ENCODE measurements at regions not wholly inside any gene's neighbourhood (a gene's known extent, or its start where the extent isn't known, plus 50 kb on each side); places are given as distances from the start of the nearest gene placed in this dataset.

DNA sequence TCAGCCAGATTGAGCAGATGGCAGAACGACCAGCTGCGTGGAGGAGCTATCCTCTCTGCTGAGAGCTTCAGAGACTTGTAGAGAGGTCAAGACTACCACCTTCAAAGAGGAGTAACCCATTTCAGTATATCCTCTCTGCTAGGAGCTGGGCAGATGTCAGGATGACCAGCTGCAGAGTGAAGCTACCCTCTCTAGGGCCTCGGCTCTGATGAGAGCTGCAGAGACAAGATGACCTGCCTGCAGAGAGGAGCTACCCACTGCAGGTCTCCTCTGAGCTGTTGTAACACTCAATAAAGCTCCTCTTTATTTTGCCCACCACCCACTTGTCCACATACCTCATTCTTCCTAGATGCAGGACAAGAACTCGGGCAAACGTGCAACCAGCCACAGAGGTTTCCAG, 1522.7 kb downstream of the OTOL1 start:
- no peak overlapping the region for H3K4ac ChIP-seq (ENCODE audit: low read depth, low read length)
- H4K5ac ChIP-seq (ENCODE audit: low read length) = no peak overlapping the region
- no peak overlapping the region for H4K8ac ChIP-seq (ENCODE audit: low read depth, low read length)
- no peak overlapping the region for H3K4me3 ChIP-seq (ENCODE audit: low read length)
- no peak overlapping the region for H3K18ac ChIP-seq (ENCODE audit: low read length)
- no peak overlapping the region for H3K56ac ChIP-seq (ENCODE audit: low read length)
- H3K36me3 ChIP-seq (ENCODE audit: control insufficient read depth, insufficient read depth, low read length) = no peaks in the 10 kb centered on the region
- H3K4me1 ChIP-seq (ENCODE audit: control insufficient read depth, low read depth, low read length) = no peaks in the 10 kb centered on the region
- no peak overlapping the region for H2BK5ac ChIP-seq (ENCODE audit: low read length)
- no peak overlapping the region for H3K27ac ChIP-seq (ENCODE audit: low read depth, low read length)
- no peak overlapping the region for H3K4me2 ChIP-seq (ENCODE audit: low read length)
- H3K79me1 ChIP-seq (ENCODE audit: low read length) = no peaks in the 10 kb centered on the region
- DNase-seq = no peak
- H2AK5ac ChIP-seq (ENCODE audit: low read length) = no peak overlapping the region
- H2BK120ac ChIP-seq (ENCODE audit: low read depth, low read length) = no peak overlapping the region
- no peak overlapping the region for H3K23ac ChIP-seq (ENCODE audit: low read length)
- H3K27me3 ChIP-seq (ENCODE audit: insufficient read depth, low read length, poor library complexity) = no peaks in the 10 kb centered on the region
- no peaks in the 10 kb centered on the region for H3K79me2 ChIP-seq (ENCODE audit: control insufficient read depth, insufficient read depth, low read length)
- H3K9ac ChIP-seq (ENCODE audit: low read length) = no peak overlapping the region
- H2BK15ac ChIP-seq (replicated peaks; ENCODE audit: low read depth) = no peak overlapping the region
- WGBS (ENCODE audit: extremely low coverage, insufficient coverage, low lambda C conversion rate) = no CpG with 5 or more reads among the region's 5 CpGs

GRCh38 chr3:163033652-163034051, 1537.0 kb downstream of the OTOL1 start:
- Histone ChIP-seq H3K27me3 (ENCODE audit: insufficient read depth, low read length, poor library complexity) (no peaks in the 10 kb centered on the region), H3K36me3 (ENCODE audit: control insufficient read depth, insufficient read depth, low read length) (no peaks in the 10 kb centered on the region), H2BK120ac (ENCODE audit: low read depth, low read length) (no peak overlapping the region), H3K56ac (ENCODE audit: low read length) (no peak overlapping the region), H3K4me2 (ENCODE audit: low read length) (no peak overlapping the region), H3K4ac (ENCODE audit: low read depth, low read length) (no peak overlapping the region), H2BK5ac (ENCODE audit: low read length) (no peak overlapping the region), H3K79me1 (ENCODE audit: low read length) (no peaks in the 10 kb centered on the region), H3K4me3 (ENCODE audit: low read length) (no peak overlapping the region), H3K9ac (ENCODE audit: low read length) (no peak overlapping the region), H4K5ac (ENCODE audit: low read length) (no peak overlapping the region), H2AK5ac (ENCODE audit: low read length) (no peak overlapping the region), H3K18ac (ENCODE audit: low read length) (no peak overlapping the region), H2BK15ac (replicated peaks; ENCODE audit: low read depth) (no peak overlapping the region), H3K4me1 (ENCODE audit: control insufficient read depth, low read depth, low read length) (no peaks in the 10 kb centered on the region), H3K79me2 (ENCODE audit: control insufficient read depth, insufficient read depth, low read length) (no peaks in the 10 kb centered on the region), H3K23ac (ENCODE audit: low read length) (no peak overlapping the region), H4K8ac (ENCODE audit: low read depth, low read length) (no peak overlapping the region), H3K27ac (ENCODE audit: low read depth, low read length) (no peak overlapping the region)
- no CpG with 5 or more reads among the region's 4 CpGs for WGBS (ENCODE audit: extremely low coverage, insufficient coverage, low lambda C conversion rate)
- no peak for DNase-seq

- H3K79me2 ChIP-seq (ENCODE audit: control insufficient read depth, insufficient read depth, low read length) = no peaks in the 10 kb centered on the region
- no peaks in the 10 kb centered on the region for H3K79me1 ChIP-seq (ENCODE audit: low read length)
- no peaks in the 10 kb centered on the region for H3K4me1 ChIP-seq (ENCODE audit: control insufficient read depth, low read depth, low read length)
- no peak overlapping the region for H3K4me3 ChIP-seq (ENCODE audit: low read length)
- H2BK15ac ChIP-seq (replicated peaks; ENCODE audit: low read depth) = no peak overlapping the region
- no peak overlapping the region for H3K18ac ChIP-seq (ENCODE audit: low read length)
- H3K36me3 ChIP-seq (ENCODE audit: control insufficient read depth, insufficient read depth, low read length) = no peaks in the 10 kb centered on the region
- no peak overlapping the region for H4K5ac ChIP-seq (ENCODE audit: low read length)
- H3K4me2 ChIP-seq (ENCODE audit: low read length) = no peak overlapping the region
- no peaks in the 10 kb centered on the region for H3K27me3 ChIP-seq (ENCODE audit: insufficient read depth, low read length, poor library complexity)
- H3K27ac ChIP-seq (ENCODE audit: low read depth, low read length) = no peak overlapping the region
- no peak overlapping the region for H3K4ac ChIP-seq (ENCODE audit: low read depth, low read length)
- H3K9ac ChIP-seq (ENCODE audit: low read length) = no peak overlapping the region
- no peak overlapping the region for H2AK5ac ChIP-seq (ENCODE audit: low read length)
- no CpG with 5 or more reads among the region's 3 CpGs for WGBS (ENCODE audit: extremely low coverage, insufficient coverage, low lambda C conversion rate)
- DNase-seq = peak; percentile 14
- H3K56ac ChIP-seq (ENCODE audit: low read length) = no peak overlapping the region
- no peak overlapping the region for H2BK120ac ChIP-seq (ENCODE audit: low read depth, low read length)
- H3K23ac ChIP-seq (ENCODE audit: low read length) = no peak overlapping the region
- H4K8ac ChIP-seq (ENCODE audit: low read depth, low read length) = no peak overlapping the region
- no peak overlapping the region for H2BK5ac ChIP-seq (ENCODE audit: low read length)
Observed at GRCh38 chr3:163039636-163040035, 1543.0 kb downstream of the OTOL1 start.

- Histone ChIP-seq H3K4ac (ENCODE audit: low read depth, low read length) (no peak overlapping the region), H3K79me1 (ENCODE audit: low read length) (no peaks in the 10 kb centered on the region), H3K36me3 (ENCODE audit: control insufficient read depth, insufficient read depth, low read length) (no peaks in the 10 kb centered on the region), H2BK120ac (ENCODE audit: low read depth, low read length) (no peak overlapping the region), H3K56ac (ENCODE audit: low read length) (no peak overlapping the region), H3K27ac (ENCODE audit: low read depth, low read length) (no peak overlapping the region), H3K4me3 (ENCODE audit: low read length) (no peak overlapping the region), H3K18ac (ENCODE audit: low read length) (no peak overlapping the region), H4K5ac (ENCODE audit: low read length) (no peak overlapping the region), H2BK5ac (ENCODE audit: low read length) (no peak overlapping the region), H3K4me1 (ENCODE audit: control insufficient read depth, low read depth, low read length) (no peaks in the 10 kb centered on the region), H3K79me2 (ENCODE audit: control insufficient read depth, insufficient read depth, low read length) (no peaks in the 10 kb centered on the region), H4K8ac (ENCODE audit: low read depth, low read length) (no peak overlapping the region), H3K9ac (ENCODE audit: low read length) (no peak overlapping the region), H3K27me3 (ENCODE audit: insufficient read depth, low read length, poor library complexity) (no peaks in the 10 kb centered on the region), H3K23ac (ENCODE audit: low read length) (no peak overlapping the region), H3K4me2 (ENCODE audit: low read length) (no peak overlapping the region), H2BK15ac (replicated peaks; ENCODE audit: low read depth) (no peak overlapping the region), H2AK5ac (ENCODE audit: low read length) (no peak overlapping the region)
- DNase-seq = peak; percentile 53
- no CpG with 5 or more reads among the region's 3 CpGs for WGBS (ENCODE audit: extremely low coverage, insufficient coverage, low lambda C conversion rate)
Observed at GRCh38 chr3:163043074-163043473, 1546.5 kb downstream of the OTOL1 start.

- H2BK5ac ChIP-seq (ENCODE audit: low read length) = no peak overlapping the region
Observed at GRCh38 chr3:163045945-163046344, 1549.3 kb downstream of the OTOL1 start.

DNA sequence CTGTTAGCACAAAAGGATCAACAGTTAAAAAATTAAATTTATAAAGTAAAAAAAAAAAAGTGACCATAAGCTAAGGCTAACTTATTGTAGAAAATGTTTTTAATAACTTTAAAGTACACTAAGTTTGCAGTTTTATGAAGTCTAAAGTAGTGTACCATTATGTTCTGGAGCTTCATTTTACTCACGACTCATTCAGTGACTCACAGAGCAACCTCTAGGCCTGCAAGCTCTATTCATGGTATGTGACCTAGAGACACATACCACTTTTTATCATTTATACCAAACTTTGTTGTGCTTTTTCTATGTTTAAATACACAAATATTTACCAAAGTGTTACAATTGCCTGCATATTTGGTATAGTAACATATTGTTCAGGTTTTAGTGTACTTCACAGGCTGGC, 1552.3 kb downstream of the OTOL1 start:
- H2BK120ac ChIP-seq (ENCODE audit: low read depth, low read length) = no peak overlapping the region
- H3K27ac ChIP-seq (ENCODE audit: low read depth, low read length) = no peak overlapping the region
- H3K27me3 ChIP-seq (ENCODE audit: insufficient read depth, low read length, poor library complexity) = no peaks in the 10 kb centered on the region
- no peak overlapping the region for H3K18ac ChIP-seq (ENCODE audit: low read length)
- no peaks in the 10 kb centered on the region for H3K79me1 ChIP-seq (ENCODE audit: low read length)
- H2BK5ac ChIP-seq (ENCODE audit: low read length) = no peak overlapping the region
- H3K36me3 ChIP-seq (ENCODE audit: control insufficient read depth, insufficient read depth, low read length) = no peaks in the 10 kb centered on the region
- no peak overlapping the region for H2AK5ac ChIP-seq (ENCODE audit: low read length)
- no peaks in the 10 kb centered on the region for H3K4me1 ChIP-seq (ENCODE audit: control insufficient read depth, low read depth, low read length)
- H2BK15ac ChIP-seq (replicated peaks; ENCODE audit: low read depth) = no peak overlapping the region
- H3K23ac ChIP-seq (ENCODE audit: low read length) = no peak overlapping the region
- no peak overlapping the region for H4K8ac ChIP-seq (ENCODE audit: low read depth, low read length)
- H3K4ac ChIP-seq (ENCODE audit: low read depth, low read length) = no peak overlapping the region
- no peak overlapping the region for H3K4me2 ChIP-seq (ENCODE audit: low read length)
- DNase-seq = no peak
- no peak overlapping the region for H4K5ac ChIP-seq (ENCODE audit: low read length)
- H3K9ac ChIP-seq (ENCODE audit: low read length) = no peak overlapping the region
- no peak overlapping the region for H3K4me3 ChIP-seq (ENCODE audit: low read length)
- H3K79me2 ChIP-seq (ENCODE audit: control insufficient read depth, insufficient read depth, low read length) = no peaks in the 10 kb centered on the region
- H3K56ac ChIP-seq (ENCODE audit: low read length) = no peak overlapping the region
- WGBS (ENCODE audit: extremely low coverage, insufficient coverage, low lambda C conversion rate) = no CpG with 5 or more reads among the region's 1 CpG

More at GRCh38 chr3:163045945-163046344, 1549.3 kb downstream of the OTOL1 start:
- no peak overlapping the region for H3K18ac ChIP-seq (ENCODE audit: low read length)
- H3K27me3 ChIP-seq (ENCODE audit: insufficient read depth, low read length, poor library complexity) = no peaks in the 10 kb centered on the region
- H3K4me1 ChIP-seq (ENCODE audit: control insufficient read depth, low read depth, low read length) = no peaks in the 10 kb centered on the region
- H3K56ac ChIP-seq (ENCODE audit: low read length) = no peak overlapping the region
- H3K79me1 ChIP-seq (ENCODE audit: low read length) = no peaks in the 10 kb centered on the region
- H3K4me2 ChIP-seq (ENCODE audit: low read length) = no peak overlapping the region
- peak overlapping the region; percentile 13 for H2BK15ac ChIP-seq (replicated peaks; ENCODE audit: low read depth)
- H3K23ac ChIP-seq (ENCODE audit: low read length) = no peak overlapping the region
- no peaks in the 10 kb centered on the region for H3K36me3 ChIP-seq (ENCODE audit: control insufficient read depth, insufficient read depth, low read length)
- no peak overlapping the region for H2AK5ac ChIP-seq (ENCODE audit: low read length)
- H3K4me3 ChIP-seq (ENCODE audit: low read length) = no peak overlapping the region
- H4K8ac ChIP-seq (ENCODE audit: low read depth, low read length) = no peak overlapping the region
- no CpG with 5 or more reads among the region's 2 CpGs for whole genome bisulfite sequencing (ENCODE audit: extremely low coverage, insufficient coverage, low lambda C conversion rate)
- H3K9ac ChIP-seq (ENCODE audit: low read length) = no peak overlapping the region
- H4K5ac ChIP-seq (ENCODE audit: low read length) = no peak overlapping the region
- H3K79me2 ChIP-seq (ENCODE audit: control insufficient read depth, insufficient read depth, low read length) = no peaks in the 10 kb centered on the region
- no peak overlapping the region for H2BK120ac ChIP-seq (ENCODE audit: low read depth, low read length)
- no peak overlapping the region for H3K4ac ChIP-seq (ENCODE audit: low read depth, low read length)
- no peak overlapping the region for H3K27ac ChIP-seq (ENCODE audit: low read depth, low read length)
- DNase-seq = no peak
